DND-41 (cell line): ENCODE measurements at regions not wholly inside any gene's neighbourhood (a gene's known extent, or its start where the extent isn't known, plus 50 kb on each side); places are given as distances from the start of the nearest gene placed in this dataset.

ENCODE experiments used
- ATAC-seq: fragments of 200-7000 bp; cut with Tn5 transposase; 3 replicates; pipeline ENCODE4 v1.9.1; 2021; ENCODE audit warnings: low read depth; ENCODE audit not compliant: insufficient read depth
- DNase-seq: peaks from one replicate; pipeline ENCODE4 v3.0.0-alpha.2; 2020
- H2AFZ ChIP-seq: 2 replicates; pipeline ENCODE4 v1.6.0; 2012; ENCODE audit warnings: low read depth, low read length
- H3K27ac ChIP-seq: 2 replicates; pipeline ENCODE4 v1.5.1; 2012; ENCODE audit warnings: low read length, inconsistent platforms
- H3K27me3 ChIP-seq: fragments of 200-600 bp; sonication (generic); 2 replicates; pipeline ENCODE4 v1.6.0; 2012; ENCODE audit warnings: low read length, mild to moderate bottlenecking, inconsistent platforms; ENCODE audit not compliant: insufficient read depth, poor library complexity
- H3K36me3 ChIP-seq: 2 replicates; pipeline ENCODE4 v1.5.1; 2012; ENCODE audit warnings: low read length, inconsistent platforms; ENCODE audit not compliant: insufficient read depth
- H3K4me1 ChIP-seq: 2 replicates; pipeline ENCODE4 v1.5.1; 2012; ENCODE audit warnings: mild to moderate bottlenecking, low read length; ENCODE audit not compliant: insufficient read depth
- H3K4me2 ChIP-seq: 2 replicates; pipeline ENCODE4 v1.6.0; 2012; ENCODE audit warnings: mild to moderate bottlenecking, moderate library complexity, low read length, inconsistent platforms; ENCODE audit not compliant: insufficient read depth
- H3K4me3 ChIP-seq, 2 experiments: fragments of 200-600 bp in 1 of 2; shearing (Covaris generic) in 1 of 2; 2 replicates each; pipeline ENCODE4 v1.5.1; 2012 to 2016; ENCODE audit warnings: inconsistent platforms in 2 of 2, low read length in 2 of 2, mild to moderate bottlenecking in 2 of 2, low read depth in 1 of 2, moderate library complexity in 1 of 2
- H3K79me2 ChIP-seq: 2 replicates; pipeline ENCODE4 v1.6.0; 2012; ENCODE audit warnings: low read length, inconsistent platforms; ENCODE audit not compliant: insufficient read depth
- H3K9ac ChIP-seq: 2 replicates; pipeline ENCODE4 v1.6.0; 2012; ENCODE audit warnings: low read depth, mild to moderate bottlenecking, inconsistent platforms, low read length, moderate library complexity
- H3K9me3 ChIP-seq: 2 replicates; pipeline ENCODE4 v1.5.1; 2012; ENCODE audit warnings: low read length, moderate library complexity, mild to moderate bottlenecking, inconsistent platforms; ENCODE audit not compliant: insufficient read depth, severe bottlenecking
- H4K20me1 ChIP-seq: 2 replicates; pipeline ENCODE4 v1.6.0; 2012; ENCODE audit warnings: low read length; ENCODE audit not compliant: insufficient read depth
- EZH2 ChIP-seq: IDR thresholded peaks from 3 replicates; pipeline ENCODE4 v1.6.1; 2012; ENCODE audit warnings: borderline replicate concordance, low read depth, mild to moderate bottlenecking, moderate library complexity, low read length, inconsistent platforms; ENCODE audit not compliant: severe bottlenecking
- TF ChIP-seq, protein P1 (sequence below): IDR thresholded peaks from 2 replicates; pipeline ENCODE4 v1.5.1; 2012; ENCODE audit warnings: borderline replicate concordance, low read length, moderate library complexity, mild to moderate bottlenecking; ENCODE audit not compliant: poor library complexity, severe bottlenecking; ENCODE audit errors: extremely low read depth

- TF ChIP-seq, protein P1, sequence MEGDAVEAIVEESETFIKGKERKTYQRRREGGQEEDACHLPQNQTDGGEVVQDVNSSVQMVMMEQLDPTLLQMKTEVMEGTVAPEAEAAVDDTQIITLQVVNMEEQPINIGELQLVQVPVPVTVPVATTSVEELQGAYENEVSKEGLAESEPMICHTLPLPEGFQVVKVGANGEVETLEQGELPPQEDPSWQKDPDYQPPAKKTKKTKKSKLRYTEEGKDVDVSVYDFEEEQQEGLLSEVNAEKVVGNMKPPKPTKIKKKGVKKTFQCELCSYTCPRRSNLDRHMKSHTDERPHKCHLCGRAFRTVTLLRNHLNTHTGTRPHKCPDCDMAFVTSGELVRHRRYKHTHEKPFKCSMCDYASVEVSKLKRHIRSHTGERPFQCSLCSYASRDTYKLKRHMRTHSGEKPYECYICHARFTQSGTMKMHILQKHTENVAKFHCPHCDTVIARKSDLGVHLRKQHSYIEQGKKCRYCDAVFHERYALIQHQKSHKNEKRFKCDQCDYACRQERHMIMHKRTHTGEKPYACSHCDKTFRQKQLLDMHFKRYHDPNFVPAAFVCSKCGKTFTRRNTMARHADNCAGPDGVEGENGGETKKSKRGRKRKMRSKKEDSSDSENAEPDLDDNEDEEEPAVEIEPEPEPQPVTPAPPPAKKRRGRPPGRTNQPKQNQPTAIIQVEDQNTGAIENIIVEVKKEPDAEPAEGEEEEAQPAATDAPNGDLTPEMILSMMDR: no peak
- no peak for TF ChIP-seq EZH2
These were observed 102.2 kb upstream of the NAMPT start for GRCh38 chr7:106386958-106387357.

DNA sequence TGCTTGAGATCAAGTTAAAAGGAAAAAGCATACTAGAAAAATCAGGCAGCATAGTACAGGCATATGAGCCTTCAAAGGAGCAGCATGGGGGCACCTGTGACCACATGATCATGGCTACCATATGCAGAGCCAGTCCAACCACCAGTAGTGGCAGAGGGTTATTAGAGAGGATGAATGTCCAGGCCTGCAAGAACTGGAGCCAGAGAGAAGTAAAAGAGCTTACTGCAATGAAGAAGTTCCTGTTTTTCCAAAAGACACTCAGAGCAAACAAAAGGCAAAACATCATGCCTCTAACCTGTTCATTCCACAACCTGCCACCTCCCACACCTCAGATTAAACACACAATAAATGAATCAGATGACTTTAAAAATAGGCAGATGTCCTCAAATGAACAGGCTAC lies 99.6 kb upstream of the NAMPT start:
- no peaks in the 10 kb centered on the region for H3K79me2 ChIP-seq
- H3K4me2 ChIP-seq: no peak overlapping the region
- no peaks in the 10 kb centered on the region for H4K20me1 ChIP-seq
- H3K27me3 ChIP-seq: peaks cover 13% of the 10 kb centered on the region
- no peaks in the 10 kb centered on the region for H3K4me1 ChIP-seq
- no peak for DNase-seq
- H2AFZ ChIP-seq: no peak overlapping the region
- no peak for ATAC-seq
- H3K4me3 ChIP-seq: no peak overlapping the region
- H3K9me3 ChIP-seq: no peaks in the 10 kb centered on the region
- no peak overlapping the region for H3K27ac ChIP-seq
- no peak overlapping the region for H3K9ac ChIP-seq
- TF ChIP-seq, protein P1: no peak
- TF ChIP-seq EZH2: no peak
- no peaks in the 10 kb centered on the region for H3K36me3 ChIP-seq

More at GRCh38 chr7:106386958-106387357, 102.2 kb upstream of the NAMPT start:
- H3K4me2 ChIP-seq: no peak overlapping the region
- no peaks in the 10 kb centered on the region for H3K4me1 ChIP-seq
- ATAC-seq: no peak
- H3K27ac ChIP-seq: no peak overlapping the region
- DNase-seq: no peak
- no peak overlapping the region for H3K4me3 ChIP-seq
- H3K9me3 ChIP-seq: no peaks in the 10 kb centered on the region
- no peaks in the 10 kb centered on the region for H3K79me2 ChIP-seq
- no peaks in the 10 kb centered on the region for H3K36me3 ChIP-seq
- H3K27me3 ChIP-seq: peaks cover 13% of the 10 kb centered on the region
- no peaks in the 10 kb centered on the region for H4K20me1 ChIP-seq
- no peak overlapping the region for H3K9ac ChIP-seq
- H2AFZ ChIP-seq: no peak overlapping the region

GRCh38 chr7:106382929-106383328 lies 98.1 kb upstream of the NAMPT start:
- DNase-seq (no peak), ATAC-seq (no peak)
- Histone ChIP-seq H3K36me3 (no peaks in the 10 kb centered on the region), H3K9ac (no peak overlapping the region), H3K27ac (no peak overlapping the region), H4K20me1 (no peaks in the 10 kb centered on the region), H3K9me3 (no peaks in the 10 kb centered on the region), H3K79me2 (no peaks in the 10 kb centered on the region), H2AFZ (no peak overlapping the region), H3K4me1 (0 out of 2 replicates have a peak, but pooled peaks cover 1% of the 10 kb centered on the region), H3K27me3 (peaks cover 13% of the 10 kb centered on the region), H3K4me2 (no peak overlapping the region), H3K4me3 (no peak overlapping the region)
- TF ChIP-seq, protein P1: no peak
- no peak for TF ChIP-seq EZH2

DNA sequence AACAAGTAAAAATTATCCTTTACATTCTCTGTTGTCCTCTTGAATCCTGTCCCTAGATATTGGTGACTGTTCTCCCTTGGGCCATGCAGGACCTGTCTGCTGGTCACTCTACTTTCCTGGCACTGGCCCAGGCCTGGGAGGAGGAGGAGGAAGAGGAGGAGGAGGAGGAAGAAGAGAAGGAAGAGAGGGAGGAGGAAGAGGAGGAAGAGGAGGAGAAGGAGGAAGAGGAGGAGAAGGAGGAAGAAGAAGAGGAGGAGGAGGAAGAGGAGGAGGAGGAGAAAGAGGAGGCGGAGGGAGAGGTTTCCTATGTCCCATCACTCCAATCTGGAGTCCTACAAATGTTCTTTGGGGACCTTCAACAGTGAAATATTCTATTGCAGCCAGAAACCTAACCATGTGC lies 97.3 kb upstream of the NAMPT start:
- Histone ChIP-seq H4K20me1 (no peaks in the 10 kb centered on the region), H3K9ac (no peak overlapping the region), H3K9me3 (no peaks in the 10 kb centered on the region), H3K4me2 (no peak overlapping the region), H3K4me1 (0 out of 2 replicates have a peak, but pooled peaks cover 6% of the 10 kb centered on the region), H3K27me3 (peaks cover 13% of the 10 kb centered on the region), H3K79me2 (no peaks in the 10 kb centered on the region), H3K27ac (no peak overlapping the region), H3K4me3 (no peak overlapping the region), H3K36me3 (no peaks in the 10 kb centered on the region), H2AFZ (no peak overlapping the region)
- no peak for TF ChIP-seq EZH2
- no peak for DNase-seq
- ATAC-seq: no peak
